ENCODE measurements at regions not wholly inside any gene's neighbourhood (a gene's known extent, or its start where the extent isn't known, plus 50 kb on each side); places are given as distances from the start of the nearest gene placed in this dataset.

GRCh38 chr6:40910260-40910893 lies 128.6 kb downstream of the UNC5CL start:
- DNase-seq (ENCODE audit: low read depth in 2 of 2) = no peak

GRCh38 chr6:40909811-40910210 lies 129.2 kb downstream of the UNC5CL start:
- no peak for DNase-seq (ENCODE audit: low read depth in 2 of 2)

- DNase-seq (ENCODE audit: low read depth in 2 of 2) = peak; percentile 59 to 75
Measured at GRCh38 chr6:40907198-40907701, 131.8 kb downstream of the UNC5CL start.

GRCh38 chr6:40906759-40907158 lies 132.3 kb downstream of the UNC5CL start:
- peak; percentile 43 to 72 for DNase-seq (ENCODE audit: low read depth in 2 of 2)

GRCh38 chr6:40904583-40905194 lies 134.3 kb downstream of the UNC5CL start:
- DNase-seq (ENCODE audit: low read depth in 2 of 2) = no peak

- no peak for DNase-seq (ENCODE audit: low read depth in 2 of 2)
Measured at GRCh38 chr6:40903456-40903855, 135.6 kb downstream of the UNC5CL start.

GRCh38 chr6:40901322-40902055 lies 137.5 kb downstream of the UNC5CL start:
- DNase-seq (ENCODE audit: low read depth in 2 of 2) = no peak

- no peak for DNase-seq (ENCODE audit: low read depth in 2 of 2)
Measured at GRCh38 chr6:40900791-40901190, 138.2 kb downstream of the UNC5CL start.

- DNase-seq (ENCODE audit: low read depth in 2 of 2) = no peak
Measured at GRCh38 chr6:40899684-40900155, 139.3 kb downstream of the UNC5CL start.

GRCh38 chr6:40898073-40898472 lies 140.9 kb downstream of the UNC5CL start:
- no peak for DNase-seq (ENCODE audit: low read depth in 2 of 2)

GRCh38 chr6:40897390-40898003 lies 141.5 kb downstream of the UNC5CL start:
- DNase-seq (ENCODE audit: low read depth in 2 of 2) = no peak

GRCh38 chr6:40896696-40897095 lies 142.3 kb downstream of the UNC5CL start:
- peak in 1 of 2 donors; percentile 79 for DNase-seq (ENCODE audit: low read depth in 2 of 2)

GRCh38 chr6:40894962-40895799 lies 143.8 kb downstream of the UNC5CL start:
- DNase-seq (ENCODE audit: low read depth in 2 of 2) = peak; percentile 37 to 69

GRCh38 chr6:40893021-40893420 lies 146.0 kb downstream of the UNC5CL start:
- no peak for DNase-seq (ENCODE audit: low read depth in 2 of 2)

- DNase-seq (ENCODE audit: low read depth in 2 of 2) = no peak
Measured at GRCh38 chr6:40892223-40892622, 146.8 kb downstream of the UNC5CL start.

GRCh38 chr6:40891686-40892085 lies 147.3 kb downstream of the UNC5CL start:
- no peak for DNase-seq (ENCODE audit: low read depth in 2 of 2)

GRCh38 chr6:40891131-40891530 lies 147.9 kb downstream of the UNC5CL start:
- DNase-seq (ENCODE audit: low read depth in 2 of 2) = no peak

GRCh38 chr6:40889137-40889832 lies 149.7 kb downstream of the UNC5CL start:
- no peak for DNase-seq (ENCODE audit: low read depth in 2 of 2)

GRCh38 chr6:40888456-40888990 lies 150.5 kb downstream of the UNC5CL start:
- no peak for DNase-seq (ENCODE audit: low read depth in 2 of 2)

- no peak for DNase-seq (ENCODE audit: low read depth in 2 of 2)
Measured at GRCh38 chr6:40887792-40888340, 151.2 kb downstream of the UNC5CL start.

All from lung microvascular endothelial cell (primary cell).